Activated CD4-positive, alpha-beta T cell treated with anti-CD3 and anti-CD28 coated beads for 36 hours (primary cell): ENCODE measurements at regions not wholly inside any gene's neighbourhood (a gene's known extent, or its start where the extent isn't known, plus 50 kb on each side); places are given as distances from the start of the nearest gene placed in this dataset.
A peak's percentile ranks its signal among the peaks of the same experiment; 100 is the strongest.

Source experiments
- ATAC-seq: fragments of 200-7000 bp; cut with Tn5 transposase; one replicate; pipeline ENCODE4 v1.10.0; 2021; ENCODE audit warnings: mild to moderate bottlenecking, moderate library complexity
- CTCF ChIA-PET: fragments of 350-600 bp; sonication (Branson Sonifier 250); formaldehyde crosslinking; loops from one replicate; lab custom pipeline; 2021; ENCODE audit warnings: antibody characterized with exemption; lab: Charles Lee
- POLR2A ChIA-PET: fragments of 350-600 bp; sonication (Branson Sonifier 250); formaldehyde crosslinking; loops from one replicate; lab custom pipeline; 2021; ENCODE audit warnings: antibody characterized with exemption, inconsistent platforms; lab: Charles Lee
- DNase-seq: peaks from one replicate; pipeline ENCODE4 v3.0.0-alpha.2; 2020
- H3K27ac Mint-ChIP-seq: one replicate; pipeline ENCODE4 v1.8.0; 2021; ENCODE audit warnings: mixed read lengths
- H3K27me3 Mint-ChIP-seq: one replicate; pipeline ENCODE4 v1.8.0; 2021; ENCODE audit warnings: mixed read lengths
- H3K36me3 Mint-ChIP-seq: one replicate; pipeline ENCODE4 v1.8.0; 2021; ENCODE audit warnings: low read depth, mixed read lengths
- H3K4me1 Mint-ChIP-seq: one replicate; pipeline ENCODE4 v1.8.0; 2021; ENCODE audit warnings: mixed read lengths
- H3K4me3 Mint-ChIP-seq: one replicate; pipeline ENCODE4 v1.8.0; 2021; ENCODE audit warnings: mild to moderate bottlenecking, moderate library complexity, mixed read lengths
- H3K9me3 Mint-ChIP-seq: one replicate; pipeline ENCODE4 v1.8.0; 2021; ENCODE audit warnings: low read depth, mixed read lengths
- intact Hi-C, 2 experiments: fragments of 100-400 bp; cut with DNase I in 1 of 2; cut with micrococcal nuclease in 1 of 2; formaldehyde crosslinking; loops; one replicate each; pipeline versions ENCODE4 v1.14.2 to v1.15.1; 2022 to 2024; cut with DNase I, micrococcal nuclease

DNA sequence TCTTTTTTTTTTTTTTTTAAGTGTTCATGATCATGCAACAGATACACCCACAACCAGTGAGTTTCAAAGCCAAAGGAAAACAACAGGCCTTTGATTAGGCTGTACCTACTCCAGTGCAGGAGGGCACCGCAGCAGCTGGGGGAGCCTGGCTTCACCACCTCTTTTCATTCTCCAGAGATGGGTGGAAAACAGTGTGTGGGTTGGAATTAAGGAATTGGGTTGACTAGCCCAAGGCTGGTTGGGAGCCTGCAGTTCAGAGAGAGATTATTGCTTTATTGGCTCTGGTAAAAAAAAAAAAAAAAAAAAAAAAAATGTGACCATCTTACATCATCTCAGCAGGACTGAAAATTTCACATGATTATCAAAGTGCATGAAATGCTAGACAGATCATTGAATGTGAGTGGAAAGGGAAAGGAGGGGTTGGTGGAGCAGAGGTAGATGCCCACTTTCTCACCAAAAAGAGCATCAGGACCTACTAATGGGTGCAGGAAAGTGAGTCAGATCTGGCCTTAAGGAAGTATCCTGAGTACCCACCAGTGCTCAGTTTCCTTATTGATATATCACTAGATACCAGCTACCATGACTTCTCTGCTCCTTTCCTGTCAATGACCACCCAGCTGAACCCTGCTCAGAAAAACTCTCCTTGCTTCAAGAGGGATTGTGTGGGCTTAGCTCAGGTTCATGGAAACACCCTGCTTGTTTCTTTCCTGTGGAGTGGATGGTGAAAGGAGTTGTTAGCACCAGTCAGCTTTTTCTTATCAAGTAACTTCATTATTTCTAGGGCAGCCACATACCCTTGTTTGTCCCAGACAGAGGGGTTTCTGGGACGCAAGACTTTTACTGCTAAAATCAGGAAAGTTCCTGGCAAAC lies 54.8 kb upstream of the DYRK2 start:
- no peak for ATAC-seq
- CTCF ChIA-PET: interaction anchor here (0.6 to 1.2 kb wide), 4 partner anchors 16 to 103 kb away, joined by 3 to 7 read pairs (median 3); no protein-coding TSS in a partner anchor
- Mint-ChIP-seq H3K9me3 (peaks cover 8% of the 10 kb centered on the region), H3K36me3 (no peaks in the 10 kb centered on the region), H3K4me3 (no peak overlapping the region), H3K27me3 (no peaks in the 10 kb centered on the region), H3K27ac (peak overlapping the region; percentile 19), H3K4me1 (peaks cover 47% of the 10 kb centered on the region)
- POLR2A ChIA-PET: no interaction called here
- intact Hi-C loops: loop anchor here (2.0 to 5.0 kb wide), 4 partner anchors 39 to 105 kb away; partner anchors contain the start of gene DYRK2 (in 1 of the 2)
- no peak for DNase-seq

DNA sequence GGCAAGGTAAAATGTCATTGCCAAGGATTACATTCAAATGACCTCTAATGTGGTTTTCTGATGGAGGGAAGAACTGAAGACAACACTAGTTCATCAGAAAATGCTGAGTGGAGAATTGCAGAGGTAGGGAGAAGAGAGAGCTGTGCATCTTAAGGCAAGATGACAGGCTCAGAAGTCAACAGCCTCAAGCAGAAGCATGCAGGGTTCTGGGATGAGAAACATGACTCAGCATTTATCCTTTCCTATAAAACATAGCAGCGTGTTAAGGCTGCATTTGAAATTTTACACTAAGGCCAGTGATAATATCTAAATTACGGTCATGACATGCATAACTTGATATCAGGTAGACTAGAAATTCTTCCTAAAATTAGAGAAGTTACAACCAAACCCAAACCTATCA lies 53.7 kb upstream of the DYRK2 start:
- H3K4me3 Mint-ChIP-seq: no peak overlapping the region
- no peaks in the 10 kb centered on the region for H3K27me3 Mint-ChIP-seq
- no peak overlapping the region for H3K27ac Mint-ChIP-seq
- intact Hi-C loops: loop anchor here (5.0 kb wide), 3 partner anchors 37 to 102 kb away; partner anchors contain the start of gene DYRK2 (in 1 of the 2)
- ATAC-seq (no peak), DNase-seq (no peak)
- H3K4me1 Mint-ChIP-seq: peaks cover 45% of the 10 kb centered on the region
- no peaks in the 10 kb centered on the region for H3K36me3 Mint-ChIP-seq
- ChIA-PET POLR2A (no interaction called here), CTCF (interaction anchor here (1.3 kb wide), 1 partner anchor 12 kb away, joined by 3 read pairs; no protein-coding TSS in a partner anchor)
- H3K9me3 Mint-ChIP-seq: peaks cover 13% of the 10 kb centered on the region

DNA sequence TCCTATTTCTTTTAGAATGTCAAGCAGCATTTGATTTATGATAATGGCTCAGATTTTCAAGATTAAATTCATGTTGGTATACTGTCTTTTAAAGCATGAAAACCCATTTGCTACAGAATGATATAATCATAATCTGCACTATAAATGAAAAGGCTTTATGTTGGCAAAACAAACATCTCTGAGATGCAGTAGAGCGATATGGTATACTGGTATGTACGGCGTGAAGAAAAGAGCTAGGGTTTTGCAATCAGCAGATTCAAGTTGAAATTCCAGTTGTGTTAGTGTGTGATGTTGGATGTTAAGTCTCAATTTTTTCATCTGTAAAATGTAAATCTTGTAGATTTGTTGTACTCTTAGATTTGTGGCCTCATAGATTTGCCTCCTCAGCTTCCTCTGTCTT lies 53.2 kb upstream of the DYRK2 start:
- no peak for DNase-seq
- no peak for ATAC-seq
- intact Hi-C loops: no loop called here
- H3K9me3 Mint-ChIP-seq: peaks cover 13% of the 10 kb centered on the region
- peaks cover 41% of the 10 kb centered on the region for H3K4me1 Mint-ChIP-seq
- no peak overlapping the region for H3K4me3 Mint-ChIP-seq
- H3K27me3 Mint-ChIP-seq: no peaks in the 10 kb centered on the region
- CTCF ChIA-PET: interaction anchor here (0.7 to 1.3 kb wide), 2 partner anchors 11 to 70 kb away, joined by 3 read pairs; no protein-coding TSS in a partner anchor
- no peak overlapping the region for H3K27ac Mint-ChIP-seq
- no peaks in the 10 kb centered on the region for H3K36me3 Mint-ChIP-seq
- POLR2A ChIA-PET: interaction anchor here (0.6 kb wide), 1 partner anchor 364 kb away, joined by 3 read pairs; no protein-coding TSS in a partner anchor

DNA sequence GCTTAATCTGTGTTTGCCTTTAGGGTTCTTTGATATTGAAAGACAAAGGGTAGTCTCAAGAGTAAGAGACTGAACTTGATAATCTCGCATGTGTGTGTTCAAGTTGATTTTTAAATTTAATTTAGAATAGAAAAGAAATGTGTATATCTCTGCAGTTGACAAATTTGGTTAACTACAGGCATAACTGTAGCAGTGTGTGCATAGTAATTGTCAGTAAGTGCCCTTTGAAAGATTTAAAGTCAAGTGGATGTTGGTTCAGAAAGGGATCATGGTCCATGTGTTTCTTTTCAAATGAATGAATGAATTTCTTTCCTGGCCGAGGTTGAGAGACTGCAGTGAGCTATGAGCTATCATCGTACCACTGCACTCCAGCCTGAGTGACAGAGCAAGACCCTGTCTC lies 49.9 kb upstream of the DYRK2 start:
- ATAC-seq (no peak), DNase-seq (no peak)
- no peaks in the 10 kb centered on the region for H3K27me3 Mint-ChIP-seq
- H3K27ac Mint-ChIP-seq: no peak overlapping the region
- peaks cover 13% of the 10 kb centered on the region for H3K9me3 Mint-ChIP-seq
- H3K4me3 Mint-ChIP-seq: no peak overlapping the region
- H3K36me3 Mint-ChIP-seq: no peaks in the 10 kb centered on the region
- intact Hi-C loops: no loop called here
- ChIA-PET CTCF (interaction anchor here (0.6 to 1.0 kb wide), 2 partner anchors 32 to 165 kb away, joined by 3 read pairs; no protein-coding TSS in a partner anchor), POLR2A (interaction anchor here (0.6 kb wide), 1 partner anchor 35 kb away, joined by 5 read pairs; no protein-coding TSS in a partner anchor)
- H3K4me1 Mint-ChIP-seq: peaks cover 12% of the 10 kb centered on the region
